MCF 10A (cell line): ENCODE measurements at regions not wholly inside any gene's neighbourhood (a gene's known extent, or its start where the extent isn't known, plus 50 kb on each side); places are given as distances from the start of the nearest gene placed in this dataset.
A peak's percentile ranks its signal among the peaks of the same experiment; 100 is the strongest.

Experiments
- BruUV-seq: library from RNA; stranded (reverse); fragments of 400-500 nt; replicated peaks from 2 replicates; lab custom pipeline; 2021; lab: Mats Ljungman, UMichigan
- CTCF ChIA-PET: fragments of 300-600 bp; sonication (Branson Sonifier 250); formaldehyde crosslinking; extraction: SDS; loops from one replicate; lab custom pipeline; 2021; ENCODE audit warnings: antibody characterized with exemption, inconsistent platforms; lab: Yijun Ruan, JAX
- POLR2A ChIA-PET: fragments of 300-600, 350-650 bp; sonication (Branson Sonifier 250); formaldehyde crosslinking; extraction: SDS; loops from one replicate; lab custom pipeline; 2020; ENCODE audit warnings: antibody characterized with exemption, inconsistent platforms; lab: Yijun Ruan, JAX
- DNase-seq: peaks from one replicate; pipeline ENCODE4 v3.0.0-alpha.2; 2018; ENCODE audit not compliant: unreplicated experiment
- H3K27ac Mint-ChIP-seq: one replicate; pipeline ENCODE4 v1.8.0; 2022; ENCODE audit warnings: mild to moderate bottlenecking, low read depth, mixed read lengths; ENCODE audit not compliant: unreplicated experiment
- H3K27me3 Mint-ChIP-seq: one replicate; pipeline ENCODE4 v1.8.0; 2022; ENCODE audit warnings: mixed read lengths; ENCODE audit not compliant: insufficient read depth, unreplicated experiment
- H3K36me3 Mint-ChIP-seq: one replicate; pipeline ENCODE4 v1.8.0; 2022; ENCODE audit warnings: mild to moderate bottlenecking, moderate library complexity, mixed read lengths; ENCODE audit not compliant: insufficient read depth, unreplicated experiment
- H3K4me1 Mint-ChIP-seq: one replicate; pipeline ENCODE4 v1.8.0; 2022; ENCODE audit warnings: mixed read lengths; ENCODE audit not compliant: insufficient read depth, unreplicated experiment
- H3K4me3 Mint-ChIP-seq: one replicate; pipeline ENCODE4 v1.8.0; 2022; ENCODE audit warnings: mild to moderate bottlenecking, moderate library complexity, mixed read lengths; ENCODE audit not compliant: unreplicated experiment
- H3K9me3 Mint-ChIP-seq: one replicate; pipeline ENCODE4 v1.8.0; 2022; ENCODE audit warnings: mixed read lengths; ENCODE audit not compliant: unreplicated experiment
- CTCF ChIP-seq: fragments of 200-600 bp; IDR thresholded peaks from one replicate; pipeline ENCODE4 v1.8.0; 2022; ENCODE audit warnings: antibody characterized with exemption, mild to moderate bottlenecking; ENCODE audit not compliant: unreplicated experiment
- intact Hi-C: fragments of 100-400 bp; cut with micrococcal nuclease; formaldehyde crosslinking; loops from 2 replicates; pipeline ENCODE4 v1.14.1; 2022

- BruUV-seq = no TSS peak
- no peak for DNase-seq
- intact Hi-C loops = no loop called here
- H3K27ac Mint-ChIP-seq = no peak overlapping the region
- peaks cover 21% of the 10 kb centered on the region for H3K4me1 Mint-ChIP-seq
- H3K4me3 Mint-ChIP-seq = no peak overlapping the region
- POLR2A ChIA-PET = no interaction called here
- no peaks in the 10 kb centered on the region for H3K36me3 Mint-ChIP-seq
- no peaks in the 10 kb centered on the region for H3K27me3 Mint-ChIP-seq
- no peak for TF ChIP-seq CTCF
- CTCF ChIA-PET = interaction anchor here (1.6 kb wide), 1 partner anchor 98 kb away, joined by 6 read pairs; no protein-coding TSS in a partner anchor
- H3K9me3 Mint-ChIP-seq = no peaks in the 10 kb centered on the region
Observed at GRCh38 chr11:19661827-19662226, 50.8 kb upstream of the NAV2 start.

- no peak overlapping the region for H3K4me3 Mint-ChIP-seq
- ChIA-PET POLR2A (interaction anchor here (0.7 to 1.4 kb wide), 6 partner anchors 8 to 51 kb away, joined by 3 to 4 read pairs (median 3); no protein-coding TSS in a partner anchor), CTCF (interaction anchor here (1.4 to 2.7 kb wide), 2 partner anchors 28 to 96 kb away, joined by 6 to 24 read pairs; no protein-coding TSS in a partner anchor)
- H3K9me3 Mint-ChIP-seq = no peaks in the 10 kb centered on the region
- H3K27me3 Mint-ChIP-seq = no peaks in the 10 kb centered on the region
- DNase-seq = peak; percentile 94
- no peak for TF ChIP-seq CTCF
- H3K36me3 Mint-ChIP-seq = no peaks in the 10 kb centered on the region
- intact Hi-C loops = no loop called here
- H3K27ac Mint-ChIP-seq = peak overlapping the region; percentile 73
- BruUV-seq = no TSS peak
- peaks cover 18% of the 10 kb centered on the region for H3K4me1 Mint-ChIP-seq
Observed at GRCh38 chr11:19660076-19660475, 52.6 kb upstream of the NAV2 start.

GRCh38 chr11:19659529-19659928 is 53.1 kb upstream of the NAV2 start:
- DNase-seq = no peak
- POLR2A ChIA-PET = interaction anchor here (0.7 to 1.8 kb wide), 5 partner anchors 9 to 52 kb away, joined by 3 to 5 read pairs (median 3); no protein-coding TSS in a partner anchor
- H3K4me3 Mint-ChIP-seq = no peak overlapping the region
- CTCF ChIA-PET = interaction anchor here (1.1 to 2.8 kb wide), 6 partner anchors 14 to 99 kb away, joined by 3 to 24 read pairs (median 5); no protein-coding TSS in a partner anchor
- peaks cover 13% of the 10 kb centered on the region for H3K4me1 Mint-ChIP-seq
- no peaks in the 10 kb centered on the region for H3K27me3 Mint-ChIP-seq
- intact Hi-C loops = no loop called here
- H3K9me3 Mint-ChIP-seq = no peaks in the 10 kb centered on the region
- no peak for TF ChIP-seq CTCF
- no peak overlapping the region for H3K27ac Mint-ChIP-seq
- no peaks in the 10 kb centered on the region for H3K36me3 Mint-ChIP-seq
- no TSS peak for BruUV-seq

DNA sequence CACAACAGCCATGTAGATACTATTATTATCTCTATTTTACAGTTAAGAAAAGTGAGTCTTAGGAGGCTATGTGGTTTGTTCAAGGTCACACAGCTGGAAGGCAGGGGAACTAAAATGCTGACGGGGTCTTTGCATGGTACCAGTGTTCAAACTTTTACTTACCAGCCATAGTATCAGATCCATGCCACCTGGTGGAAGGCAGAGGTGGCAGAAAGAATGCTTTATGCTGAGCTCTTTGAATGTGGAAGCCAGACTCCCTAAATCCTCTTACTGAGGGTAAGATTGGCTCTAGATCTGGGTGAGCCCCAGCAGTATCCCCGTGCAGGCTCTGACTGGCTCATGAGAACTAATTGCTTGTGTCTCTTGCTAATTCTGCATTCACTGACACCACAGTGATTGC is 54.3 kb upstream of the NAV2 start:
- intact Hi-C loops = no loop called here
- no peaks in the 10 kb centered on the region for H3K9me3 Mint-ChIP-seq
- no peaks in the 10 kb centered on the region for H3K27me3 Mint-ChIP-seq
- no TSS peak for BruUV-seq
- ChIA-PET POLR2A (interaction anchor here (0.7 to 1.8 kb wide), 3 partner anchors 22 to 62 kb away, joined by 3 to 5 read pairs (median 4); no protein-coding TSS in a partner anchor), CTCF (interaction anchor here (0.6 to 2.8 kb wide), 25 partner anchors 11 to 366 kb away, joined by 3 to 24 read pairs (median 4); no protein-coding TSS in a partner anchor)
- no peak for TF ChIP-seq CTCF
- H3K27ac Mint-ChIP-seq = no peak overlapping the region
- DNase-seq = peak; percentile 24
- peaks cover 13% of the 10 kb centered on the region for H3K4me1 Mint-ChIP-seq
- H3K36me3 Mint-ChIP-seq = no peaks in the 10 kb centered on the region
- H3K4me3 Mint-ChIP-seq = no peak overlapping the region
